ENCODE measurements at regions not wholly inside any gene's neighbourhood (a gene's known extent, or its start where the extent isn't known, plus 50 kb on each side); places are given as distances from the start of the nearest gene placed in this dataset.
A peak's percentile ranks its signal among the peaks of the same experiment; 100 is the strongest.
"Not testable (repeated sequence)": the region's sequence is repeated elsewhere in the genome, so short reads cannot be mapped to it uniquely, and the experiment has no call there.

- DNase-seq (ENCODE audit: low spot score) = peak; percentile 54
These were observed 153.9 kb upstream of the ZC3H12C start for GRCh38 chr11:109939166-109939810.

- peak; percentile 38 for DNase-seq (ENCODE audit: low spot score)
These were observed 152.4 kb upstream of the ZC3H12C start for GRCh38 chr11:109940816-109941215.

GRCh38 chr11:109945626-109946321 lies 147.4 kb upstream of the ZC3H12C start:
- no peak for DNase-seq (ENCODE audit: low spot score)

- peak; percentile 83 for DNase-seq (ENCODE audit: low spot score)
These were observed 146.8 kb upstream of the ZC3H12C start for GRCh38 chr11:109946322-109946846.

- no peak for DNase-seq (ENCODE audit: low spot score)
These were observed 138.7 kb upstream of the ZC3H12C start for GRCh38 chr11:109954534-109954933.

DNA sequence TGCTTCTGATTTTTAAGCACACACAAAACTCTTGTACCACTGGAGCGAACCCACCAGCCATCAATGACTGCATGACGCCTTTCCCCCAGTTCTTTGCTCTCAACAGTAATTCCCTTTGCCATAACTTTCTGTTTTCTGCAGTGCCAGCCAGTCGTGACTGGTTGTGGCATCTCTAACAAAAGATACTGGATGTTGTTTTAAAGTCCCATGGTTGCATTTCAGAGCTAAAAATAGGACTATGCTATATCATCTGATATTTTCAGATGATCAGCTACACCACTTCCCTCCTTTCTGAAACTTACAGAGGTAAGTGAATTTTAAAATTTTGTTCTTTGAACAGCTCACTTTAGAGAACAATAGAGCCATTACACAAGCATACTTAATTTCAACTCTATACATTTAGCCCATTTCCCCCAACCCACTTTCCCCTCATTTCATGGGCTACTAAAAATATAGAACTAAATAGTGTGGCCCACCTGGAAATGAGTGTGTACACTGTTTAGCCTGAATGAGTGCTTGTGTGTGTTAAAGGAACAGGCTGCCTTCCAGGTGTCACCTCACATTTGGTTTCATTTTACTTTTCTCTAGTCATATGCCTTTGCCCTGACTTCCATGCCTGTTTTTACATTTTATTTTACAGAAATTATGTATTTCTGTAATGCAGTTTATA lies 136.9 kb upstream of the ZC3H12C start:
- no peak for DNase-seq (ENCODE audit: low spot score)

DNA sequence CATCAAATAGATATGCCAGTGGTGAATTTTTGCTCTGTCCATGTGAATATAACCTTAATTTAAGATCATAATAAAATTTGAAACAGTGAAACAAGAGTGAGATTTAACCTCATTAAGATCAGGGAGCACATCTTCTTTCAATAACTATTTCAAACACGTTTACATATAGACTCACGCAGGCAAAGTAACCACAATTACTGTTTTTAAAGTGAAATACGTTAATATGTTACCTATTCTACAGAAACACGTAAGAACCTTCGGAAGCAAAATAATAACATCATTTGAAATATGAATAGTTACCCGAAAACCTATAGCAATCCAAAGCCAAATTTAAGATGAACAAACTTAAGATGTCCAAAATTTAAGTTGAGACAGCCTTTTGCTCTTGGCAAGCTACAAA lies 136.2 kb upstream of the ZC3H12C start:
- DNase-seq (ENCODE audit: low spot score) = no peak

GRCh38 chr11:109957601-109958000 lies 135.6 kb upstream of the ZC3H12C start:
- no peak for DNase-seq (ENCODE audit: low spot score)

- DNase-seq (ENCODE audit: low spot score) = no peak
These were observed 134.9 kb upstream of the ZC3H12C start for GRCh38 chr11:109958131-109958820.

- no peak for DNase-seq (ENCODE audit: low spot score)
These were observed 134.4 kb upstream of the ZC3H12C start for GRCh38 chr11:109958821-109959166.

GRCh38 chr11:109960831-109961230 lies 132.4 kb upstream of the ZC3H12C start:
- peak; percentile 71 for DNase-seq (ENCODE audit: low spot score)

GRCh38 chr11:109961261-109961660 lies 131.9 kb upstream of the ZC3H12C start:
- no peak for DNase-seq (ENCODE audit: low spot score)

GRCh38 chr11:109963101-109963500 lies 130.1 kb upstream of the ZC3H12C start:
- no peak for DNase-seq (ENCODE audit: low spot score)

DNA sequence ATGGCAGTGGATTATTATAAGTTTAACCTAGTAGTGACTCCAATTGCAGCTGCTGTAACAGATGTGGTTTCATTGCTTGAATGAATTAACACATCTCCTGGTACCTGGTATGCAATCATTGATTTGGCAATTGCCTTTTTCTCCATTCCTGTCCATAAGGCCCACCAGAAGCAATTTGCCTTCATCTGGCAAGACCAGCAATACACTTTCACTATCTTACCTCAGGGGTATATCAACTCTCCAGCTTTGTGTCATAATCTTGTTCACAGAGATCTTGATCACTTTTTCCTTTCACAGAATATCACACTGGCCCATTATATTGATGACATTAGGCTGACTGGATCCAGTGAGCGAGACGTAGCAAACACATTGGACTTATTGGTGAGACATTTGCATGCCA lies 128.7 kb upstream of the ZC3H12C start:
- no peak for DNase-seq (ENCODE audit: low spot score)

DNA sequence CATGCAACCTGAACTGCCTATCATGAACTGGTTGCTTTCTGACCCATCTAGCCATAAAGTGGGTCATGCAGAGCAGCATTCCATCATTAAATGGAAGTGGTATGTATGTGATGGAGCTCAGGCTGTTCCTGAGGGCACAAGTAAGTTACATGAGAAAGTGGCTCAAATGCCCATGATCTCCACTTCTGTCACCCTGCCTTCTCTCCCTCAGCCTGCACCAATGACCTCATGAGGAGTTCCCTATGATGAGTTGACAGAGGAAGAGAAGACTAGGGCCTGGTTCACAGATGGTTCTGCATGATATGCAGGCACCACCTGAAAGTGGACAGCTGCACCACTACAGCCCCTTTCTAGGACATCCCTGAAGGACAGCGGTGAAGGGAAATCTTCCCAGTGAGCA lies 127.7 kb upstream of the ZC3H12C start:
- not testable (repeated sequence) for DNase-seq (ENCODE audit: low spot score)

DNA sequence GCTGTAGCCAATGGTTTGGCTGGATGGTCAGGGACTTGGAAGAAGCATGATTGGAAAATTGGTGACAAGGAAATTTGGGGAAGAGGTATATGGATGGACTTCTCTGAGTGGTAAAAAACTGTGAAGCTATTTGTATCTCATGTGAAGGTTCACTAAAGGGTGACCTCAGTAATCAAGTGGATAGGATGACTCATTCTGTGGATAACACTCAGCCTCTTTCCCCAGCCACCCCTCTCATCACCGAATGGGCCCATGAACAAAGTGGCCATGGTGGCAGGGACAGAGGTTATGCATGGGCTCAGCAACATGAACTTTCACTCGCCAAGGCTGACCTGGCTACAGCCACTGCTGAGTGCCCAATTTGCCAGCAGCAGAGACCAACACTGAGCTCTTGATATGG lies 127.3 kb upstream of the ZC3H12C start:
- not testable (repeated sequence) for DNase-seq (ENCODE audit: low spot score)

DNA sequence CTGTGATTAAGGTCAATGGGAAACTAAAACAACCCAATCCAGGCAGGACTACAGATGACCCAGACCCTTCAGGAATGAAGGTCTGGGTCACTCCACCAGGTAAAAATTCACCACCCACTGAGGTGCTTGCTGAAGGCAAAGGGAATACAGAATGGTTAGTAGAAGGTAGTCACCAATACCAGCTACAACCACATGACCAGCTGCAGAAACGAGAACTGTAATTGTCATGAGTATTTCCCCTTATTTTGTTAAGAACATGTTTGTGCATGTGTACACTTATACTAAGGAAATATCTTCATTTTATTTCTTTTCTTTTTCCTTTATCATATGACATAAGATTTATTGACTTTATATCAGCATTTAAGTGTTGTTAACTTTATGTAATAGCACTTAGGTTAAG lies 126.1 kb upstream of the ZC3H12C start:
- DNase-seq (ENCODE audit: low spot score) = not testable (repeated sequence)

DNA sequence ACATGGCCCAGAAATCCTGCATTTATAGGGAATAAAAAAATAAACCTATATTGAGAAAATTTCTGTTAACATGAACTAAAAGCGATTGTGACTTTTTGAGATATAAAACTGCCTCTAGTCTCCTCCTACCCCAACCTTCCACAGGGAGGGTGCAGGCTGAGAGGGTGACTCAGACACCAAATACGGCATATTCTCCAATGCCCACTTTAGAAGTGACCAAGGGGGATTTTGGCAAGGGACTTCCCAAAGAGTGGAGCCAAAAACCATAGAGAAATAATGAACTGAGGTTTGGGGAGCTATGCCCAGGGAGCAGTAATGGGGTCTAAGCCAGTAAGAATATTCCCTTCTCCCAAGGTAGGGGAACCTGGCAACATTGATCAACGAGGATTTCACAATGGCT lies 124.9 kb upstream of the ZC3H12C start:
- no peak for DNase-seq (ENCODE audit: low spot score)

- DNase-seq (ENCODE audit: low spot score) = no peak
These were observed 124.4 kb upstream of the ZC3H12C start for GRCh38 chr11:109968781-109969180.

GRCh38 chr11:109970516-109971183 lies 122.5 kb upstream of the ZC3H12C start:
- no peak for DNase-seq (ENCODE audit: low spot score)

GRCh38 chr11:109971184-109971523 lies 122.0 kb upstream of the ZC3H12C start:
- peak; percentile 21 for DNase-seq (ENCODE audit: low spot score)

DNA sequence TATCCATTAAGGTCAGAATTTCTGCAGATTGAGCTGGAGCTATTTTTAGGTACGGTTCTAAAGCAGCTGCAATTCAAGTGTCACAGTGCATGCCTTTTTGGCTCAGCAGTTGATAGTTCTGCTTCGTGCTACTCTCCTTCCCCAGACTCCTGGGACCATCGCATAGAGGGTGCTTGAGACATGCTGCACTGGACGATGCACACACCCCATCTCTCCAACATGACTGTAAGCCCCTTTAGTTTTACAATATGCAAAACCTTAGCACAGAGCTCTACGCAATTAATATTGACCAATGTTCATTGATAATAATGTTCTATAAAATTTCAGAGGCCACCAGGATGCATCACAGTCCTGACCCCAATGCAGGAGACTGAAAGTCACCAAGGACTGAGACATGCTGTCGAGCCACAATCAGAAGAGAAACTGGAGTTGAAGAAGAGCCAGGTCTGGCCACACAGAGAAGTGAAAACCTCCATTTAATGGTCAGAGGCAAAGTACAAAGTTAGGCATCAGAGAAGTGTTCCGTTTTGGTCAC lies 120.9 kb upstream of the ZC3H12C start:
- no peak for DNase-seq (ENCODE audit: low spot score)

Data from AG08396 (cell line).